ENCODE measurements at regions not wholly inside any gene's neighbourhood (a gene's known extent, or its start where the extent isn't known, plus 50 kb on each side); places are given as distances from the start of the nearest gene placed in this dataset.
A peak's percentile ranks its signal among the peaks of the same experiment; 100 is the strongest.
"Not testable (repeated sequence)": the region's sequence is repeated elsewhere in the genome, so short reads cannot be mapped to it uniquely, and the experiment has no call there.

GRCh38 chr12:28991626-28992025 lies 157.5 kb upstream of the FAR2 start:
- WGBS (ENCODE audit: insufficient coverage), result no CpG with 5 or more reads among the region's 2 CpGs
- Histone ChIP-seq H3K4me1 (ENCODE audit: control insufficient read depth, insufficient read depth, low read length) (no peaks in the 10 kb centered on the region), H3K9me3 (replicated peaks; ENCODE audit: control insufficient read depth, low read depth, low read length) (no peaks in the 10 kb centered on the region), H3K27me3 (ENCODE audit: control insufficient read depth, insufficient read depth, low read length) (no peaks in the 10 kb centered on the region), H3K36me3 (ENCODE audit: control insufficient read depth, insufficient read depth, low read length) (no peaks in the 10 kb centered on the region), H3K4me3 (ENCODE audit: low read length) (no peak overlapping the region), H3K27ac (ENCODE audit: low read length) (no peak overlapping the region)
- DNase-seq, result no peak

- Histone ChIP-seq H3K4me3 (ENCODE audit: low read length) (no peak overlapping the region), H3K9me3 (replicated peaks; ENCODE audit: control insufficient read depth, low read depth, low read length) (no peaks in the 10 kb centered on the region)
- 70% methylated on average over 2 of the region's 5 CpGs for WGBS (ENCODE audit: insufficient coverage)
Measured at GRCh38 chr12:28993720-28994119, 155.4 kb upstream of the FAR2 start.

GRCh38 chr12:28994179-28994715 lies 154.8 kb upstream of the FAR2 start:
- Histone ChIP-seq H3K27me3 (ENCODE audit: control insufficient read depth, insufficient read depth, low read length) (no peaks in the 10 kb centered on the region), H3K4me1 (ENCODE audit: control insufficient read depth, insufficient read depth, low read length) (no peaks in the 10 kb centered on the region), H3K27ac (ENCODE audit: low read length) (no peak overlapping the region), H3K4me3 (ENCODE audit: low read length) (no peak overlapping the region), H3K9me3 (replicated peaks; ENCODE audit: control insufficient read depth, low read depth, low read length) (no peaks in the 10 kb centered on the region), H3K36me3 (ENCODE audit: control insufficient read depth, insufficient read depth, low read length) (no peaks in the 10 kb centered on the region)
- WGBS (ENCODE audit: insufficient coverage), result no CpG with 5 or more reads among the region's 3 CpGs
- no peak for DNase-seq

More at GRCh38 chr12:28993720-28994119, 155.4 kb upstream of the FAR2 start:
- H3K27me3 ChIP-seq (ENCODE audit: control insufficient read depth, insufficient read depth, low read length), result no peaks in the 10 kb centered on the region
- no peaks in the 10 kb centered on the region for H3K4me1 ChIP-seq (ENCODE audit: control insufficient read depth, insufficient read depth, low read length)
- H3K36me3 ChIP-seq (ENCODE audit: control insufficient read depth, insufficient read depth, low read length), result no peaks in the 10 kb centered on the region
- DNase-seq, result no peak
- no peak overlapping the region for H3K27ac ChIP-seq (ENCODE audit: low read length)

- H3K4me3 ChIP-seq (ENCODE audit: low read length), result no peak overlapping the region
- 91% methylated on average over 4 of the region's 5 CpGs for WGBS (ENCODE audit: insufficient coverage)
- H3K4me1 ChIP-seq (ENCODE audit: control insufficient read depth, insufficient read depth, low read length), result no peaks in the 10 kb centered on the region
- no peaks in the 10 kb centered on the region for H3K36me3 ChIP-seq (ENCODE audit: control insufficient read depth, insufficient read depth, low read length)
- H3K27me3 ChIP-seq (ENCODE audit: control insufficient read depth, insufficient read depth, low read length), result no peaks in the 10 kb centered on the region
- DNase-seq, result no peak
- H3K27ac ChIP-seq (ENCODE audit: low read length), result no peak overlapping the region
- H3K9me3 ChIP-seq (replicated peaks; ENCODE audit: control insufficient read depth, low read depth, low read length), result no peaks in the 10 kb centered on the region
Measured at GRCh38 chr12:28996688-28997087, 152.4 kb upstream of the FAR2 start.

GRCh38 chr12:28998662-28999120 lies 150.4 kb upstream of the FAR2 start:
- Histone ChIP-seq H3K36me3 (ENCODE audit: control insufficient read depth, insufficient read depth, low read length) (no peaks in the 10 kb centered on the region), H3K4me1 (ENCODE audit: control insufficient read depth, insufficient read depth, low read length) (no peaks in the 10 kb centered on the region), H3K27ac (ENCODE audit: low read length) (no peak overlapping the region), H3K27me3 (ENCODE audit: control insufficient read depth, insufficient read depth, low read length) (no peaks in the 10 kb centered on the region), H3K9me3 (replicated peaks; ENCODE audit: control insufficient read depth, low read depth, low read length) (no peaks in the 10 kb centered on the region), H3K4me3 (ENCODE audit: low read length) (no peak overlapping the region)
- 63% methylated on average over 1 of the region's 4 CpGs for WGBS (ENCODE audit: insufficient coverage)
- DNase-seq, result peak; percentile 58

GRCh38 chr12:29004066-29004935 lies 144.8 kb upstream of the FAR2 start:
- WGBS (ENCODE audit: insufficient coverage), result 89% methylated on average over 3 of the region's 6 CpGs
- Histone ChIP-seq H3K27ac (ENCODE audit: low read length) (no peak overlapping the region), H3K4me3 (ENCODE audit: low read length) (no peak overlapping the region), H3K27me3 (ENCODE audit: control insufficient read depth, insufficient read depth, low read length) (no peaks in the 10 kb centered on the region), H3K4me1 (ENCODE audit: control insufficient read depth, insufficient read depth, low read length) (no peaks in the 10 kb centered on the region), H3K36me3 (ENCODE audit: control insufficient read depth, insufficient read depth, low read length) (no peaks in the 10 kb centered on the region), H3K9me3 (replicated peaks; ENCODE audit: control insufficient read depth, low read depth, low read length) (no peaks in the 10 kb centered on the region)
- DNase-seq, result no peak

- no peak for DNase-seq
- no peak overlapping the region for H3K4me3 ChIP-seq (ENCODE audit: low read length)
- WGBS (ENCODE audit: insufficient coverage), result no CpG with 5 or more reads among the region's 2 CpGs
- H3K27me3 ChIP-seq (ENCODE audit: control insufficient read depth, insufficient read depth, low read length), result no peaks in the 10 kb centered on the region
- no peaks in the 10 kb centered on the region for H3K36me3 ChIP-seq (ENCODE audit: control insufficient read depth, insufficient read depth, low read length)
- H3K27ac ChIP-seq (ENCODE audit: low read length), result no peak overlapping the region
- no peaks in the 10 kb centered on the region for H3K9me3 ChIP-seq (replicated peaks; ENCODE audit: control insufficient read depth, low read depth, low read length)
- H3K4me1 ChIP-seq (ENCODE audit: control insufficient read depth, insufficient read depth, low read length), result no peaks in the 10 kb centered on the region
Measured at GRCh38 chr12:29004936-29005304, 144.2 kb upstream of the FAR2 start.

- Histone ChIP-seq H3K27ac (ENCODE audit: low read length) (no peak overlapping the region), H3K9me3 (replicated peaks; ENCODE audit: control insufficient read depth, low read depth, low read length) (no peaks in the 10 kb centered on the region), H3K36me3 (ENCODE audit: control insufficient read depth, insufficient read depth, low read length) (no peaks in the 10 kb centered on the region), H3K4me1 (ENCODE audit: control insufficient read depth, insufficient read depth, low read length) (no peaks in the 10 kb centered on the region), H3K27me3 (ENCODE audit: control insufficient read depth, insufficient read depth, low read length) (no peaks in the 10 kb centered on the region), H3K4me3 (ENCODE audit: low read length) (no peak overlapping the region)
- 75% methylated on average over 1 of the region's 1 CpG for WGBS (ENCODE audit: insufficient coverage)
- DNase-seq, result no peak
Measured at GRCh38 chr12:29008786-29009185, 140.3 kb upstream of the FAR2 start.

GRCh38 chr12:29012673-29013072 lies 136.4 kb upstream of the FAR2 start:
- Histone ChIP-seq H3K9me3 (replicated peaks; ENCODE audit: control insufficient read depth, low read depth, low read length) (no peaks in the 10 kb centered on the region), H3K27me3 (ENCODE audit: control insufficient read depth, insufficient read depth, low read length) (no peaks in the 10 kb centered on the region), H3K36me3 (ENCODE audit: control insufficient read depth, insufficient read depth, low read length) (no peaks in the 10 kb centered on the region), H3K27ac (ENCODE audit: low read length) (no peak overlapping the region), H3K4me3 (ENCODE audit: low read length) (no peak overlapping the region), H3K4me1 (ENCODE audit: control insufficient read depth, insufficient read depth, low read length) (no peaks in the 10 kb centered on the region)
- no peak for DNase-seq
- WGBS (ENCODE audit: insufficient coverage), result no CpG with 5 or more reads among the region's 4 CpGs

- WGBS (ENCODE audit: insufficient coverage), result no CpG with 5 or more reads among the region's 2 CpGs
- not testable (repeated sequence) for H3K9me3 ChIP-seq (replicated peaks; ENCODE audit: control insufficient read depth, low read depth, low read length)
Measured at GRCh38 chr12:29017532-29017931, 131.5 kb upstream of the FAR2 start.

More at GRCh38 chr12:29017532-29017931, 131.5 kb upstream of the FAR2 start:
- H3K4me1 ChIP-seq (ENCODE audit: control insufficient read depth, insufficient read depth, low read length); H3K27ac ChIP-seq (ENCODE audit: low read length); DNase-seq; H3K27me3 ChIP-seq (ENCODE audit: control insufficient read depth, insufficient read depth, low read length); H3K36me3 ChIP-seq (ENCODE audit: control insufficient read depth, insufficient read depth, low read length); H3K4me3 ChIP-seq (ENCODE audit: low read length): not testable (repeated sequence)
